ENCODE measurements at regions not wholly inside any gene's neighbourhood (a gene's known extent, or its start where the extent isn't known, plus 50 kb on each side); places are given as distances from the start of the nearest gene placed in this dataset.

- TF ChIP-seq POLR2A (IDR thresholded peaks at IDR 0.05; ENCODE audit: low read depth, low read length) (no peak), RFX5 (IDR thresholded peaks at IDR 0.05; ENCODE audit: low read depth, low read length) (no peak), RCOR1 (IDR thresholded peaks at IDR 0.05; ENCODE audit: insufficient replicate concordance, low read length) (no peak), CTCF (conservative IDR thresholded peaks at IDR 0.05; ENCODE audit: low read depth, low read length) (no peak), FOS (IDR thresholded peaks at IDR 0.05; ENCODE audit: low read depth, low read length) (no peak), MXI1 (IDR thresholded peaks at IDR 0.05; ENCODE audit: borderline replicate concordance, low read depth, low read length) (no peak), USF2 (IDR thresholded peaks at IDR 0.05; ENCODE audit: low read depth, low read length) (no peak), SMC3 (IDR thresholded peaks at IDR 0.05; ENCODE audit: low read depth, low read length) (no peak), NFE2L2 (IDR thresholded peaks at IDR 0.05; ENCODE audit: low read depth, low read length) (no peak), CEBPB (IDR thresholded peaks at IDR 0.05; ENCODE audit: low read depth, low read length) (no peak), MAZ (IDR thresholded peaks at IDR 0.05; ENCODE audit: borderline replicate concordance, low read depth, low read length) (no peak)
- TF ChIP-seq, protein P1, sequence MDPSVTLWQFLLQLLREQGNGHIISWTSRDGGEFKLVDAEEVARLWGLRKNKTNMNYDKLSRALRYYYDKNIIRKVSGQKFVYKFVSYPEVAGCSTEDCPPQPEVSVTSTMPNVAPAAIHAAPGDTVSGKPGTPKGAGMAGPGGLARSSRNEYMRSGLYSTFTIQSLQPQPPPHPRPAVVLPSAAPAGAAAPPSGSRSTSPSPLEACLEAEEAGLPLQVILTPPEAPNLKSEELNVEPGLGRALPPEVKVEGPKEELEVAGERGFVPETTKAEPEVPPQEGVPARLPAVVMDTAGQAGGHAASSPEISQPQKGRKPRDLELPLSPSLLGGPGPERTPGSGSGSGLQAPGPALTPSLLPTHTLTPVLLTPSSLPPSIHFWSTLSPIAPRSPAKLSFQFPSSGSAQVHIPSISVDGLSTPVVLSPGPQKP (IDR thresholded peaks at IDR 0.05; ENCODE audit: borderline replicate concordance, low read depth, low read length), result no peak
Observed at GRCh38 chr11:97962758-97963157, 1058.0 kb upstream of the CNTN5 start.

Measured in IMR-90 (cell line).